ENCODE measurements at regions not wholly inside any gene's neighbourhood (a gene's known extent, or its start where the extent isn't known, plus 50 kb on each side); places are given as distances from the start of the nearest gene placed in this dataset.
A peak's percentile ranks its signal among the peaks of the same experiment; 100 is the strongest.

GRCh38 chr16:85519540-85520231 is 93.4 kb upstream of the GSE1 start:
- Histone ChIP-seq H3K36me3 (no peaks in the 10 kb centered on the region), H3K4me3 (no peak overlapping the region), H3K27me3 (no peaks in the 10 kb centered on the region), H3K27ac (no peak overlapping the region), H3K9me3 (no peaks in the 10 kb centered on the region), H3K4me1 (peaks cover 32 to 50% (median 44%) of the 10 kb centered on the region in 4 donors)
- intact Hi-C loops (cut with DNase I; ENCODE audit: low total_unique reads) (no loop called here), in situ Hi-C loops (cut with MboI; ENCODE audit: low pct_ligation_motif_present in 1 of 4, low pct_unique_long_range_greater_than_20kb in 1 of 4, low sequenced_read_pairs in 3 of 4) (no loop called here)
- WGBS, 2 donors (ENCODE audit: low coverage in 1 of 2), result 77 to 80% methylated on average over 2 to 7 of the region's 7 CpGs
- no peak for DNase-seq
- TF ChIP-seq POLR2AphosphoS5 (IDR thresholded peaks at IDR 0.05) (no peak), CTCF (IDR thresholded peaks at IDR 0.05) (no peak), EP300 (IDR thresholded peaks at IDR 0.05; ENCODE audit: low read depth) (no peak), POLR2A (IDR thresholded peaks at IDR 0.05) (no peak)

- Histone ChIP-seq H3K4me3 (no peak overlapping the region), H3K27me3 (no peaks in the 10 kb centered on the region), H3K27ac (peak overlapping the region in 3 of 4 donors; percentile 24 to 56 (median 33)), H3K9me3 (no peaks in the 10 kb centered on the region), H3K4me1 (peaks cover 21 to 40% (median 31%) of the 10 kb centered on the region in 4 donors), H3K36me3 (no peaks in the 10 kb centered on the region)
- intact Hi-C loops (cut with DNase I; ENCODE audit: low total_unique reads) (no loop called here), in situ Hi-C loops (cut with MboI; ENCODE audit: low pct_ligation_motif_present in 1 of 4, low pct_unique_long_range_greater_than_20kb in 1 of 4, low sequenced_read_pairs in 3 of 4) (no loop called here)
- DNase-seq, result peak; percentile 91
- 58% methylated on average over 20 of the region's 20 CpGs; no CpG with 5 or more reads in 1 of the 2 donors for WGBS, 2 donors (ENCODE audit: low coverage in 1 of 2)
- TF ChIP-seq CTCF (IDR thresholded peaks at IDR 0.05), result no peak
- TF ChIP-seq POLR2AphosphoS5 (IDR thresholded peaks at IDR 0.05), result peak in 2 of 3 donors; percentile 25 to 61
Measured at GRCh38 chr16:85520853-85521521, 92.1 kb upstream of the GSE1 start.

- Histone ChIP-seq H3K27me3 (no peaks in the 10 kb centered on the region), H3K36me3 (no peaks in the 10 kb centered on the region), H3K4me1 (peaks cover 20 to 39% (median 29%) of the 10 kb centered on the region in 4 donors), H3K4me3 (no peak overlapping the region), H3K27ac (peak overlapping the region in 3 of 4 donors; percentile 24 to 56 (median 33)), H3K9me3 (no peaks in the 10 kb centered on the region)
- in situ Hi-C loops (cut with MboI; ENCODE audit: low pct_ligation_motif_present in 1 of 4, low pct_unique_long_range_greater_than_20kb in 1 of 4, low sequenced_read_pairs in 3 of 4), result no loop called here
- TF ChIP-seq CTCF (IDR thresholded peaks at IDR 0.05), result no peak
- no peak for TF ChIP-seq POLR2A (IDR thresholded peaks at IDR 0.05)
- no peak for TF ChIP-seq EP300 (IDR thresholded peaks at IDR 0.05; ENCODE audit: low read depth)
- TF ChIP-seq POLR2AphosphoS5 (IDR thresholded peaks at IDR 0.05), result no peak
- intact Hi-C loops (cut with DNase I; ENCODE audit: low total_unique reads), result no loop called here
- no peak for DNase-seq
- WGBS, 2 donors (ENCODE audit: low coverage in 1 of 2), result 69 to 100% methylated on average over 2 to 21 of the region's 21 CpGs
Measured at GRCh38 chr16:85521552-85522307, 91.4 kb upstream of the GSE1 start.

GRCh38 chr16:85522308-85522841 is 90.7 kb upstream of the GSE1 start:
- no peaks in the 10 kb centered on the region for H3K36me3 ChIP-seq
- H3K4me3 ChIP-seq, result no peak overlapping the region
- no peaks in the 10 kb centered on the region for H3K27me3 ChIP-seq
- in situ Hi-C loops (cut with MboI; ENCODE audit: low pct_ligation_motif_present in 1 of 4, low pct_unique_long_range_greater_than_20kb in 1 of 4, low sequenced_read_pairs in 3 of 4), result no loop called here
- WGBS, 2 donors (ENCODE audit: low coverage in 1 of 2), result 94 to 100% methylated on average over 3 to 13 of the region's 13 CpGs
- peaks cover 20 to 39% (median 29%) of the 10 kb centered on the region in 4 donors for H3K4me1 ChIP-seq
- intact Hi-C loops (cut with DNase I; ENCODE audit: low total_unique reads), result no loop called here
- DNase-seq, result no peak
- TF ChIP-seq POLR2A (IDR thresholded peaks at IDR 0.05) (no peak), EP300 (IDR thresholded peaks at IDR 0.05; ENCODE audit: low read depth) (no peak), CTCF (IDR thresholded peaks at IDR 0.05) (no peak)
- no peak overlapping the region for H3K27ac ChIP-seq
- no peaks in the 10 kb centered on the region for H3K9me3 ChIP-seq
